RPMI8226 (cell line): ENCODE measurements at regions not wholly inside any gene's neighbourhood (a gene's known extent, or its start where the extent isn't known, plus 50 kb on each side); places are given as distances from the start of the nearest gene placed in this dataset.
"Not testable (repeated sequence)": the region's sequence is repeated elsewhere in the genome, so short reads cannot be mapped to it uniquely, and the experiment has no call there.

ENCODE experiments used
- DNase-seq: peaks from one replicate; pipeline ENCODE4 v3.0.0-alpha.2; 2015

GRCh38 chr6:96276305-96276704, 245.3 kb upstream of the UFL1 start:
- DNase-seq, result no peak

DNA sequence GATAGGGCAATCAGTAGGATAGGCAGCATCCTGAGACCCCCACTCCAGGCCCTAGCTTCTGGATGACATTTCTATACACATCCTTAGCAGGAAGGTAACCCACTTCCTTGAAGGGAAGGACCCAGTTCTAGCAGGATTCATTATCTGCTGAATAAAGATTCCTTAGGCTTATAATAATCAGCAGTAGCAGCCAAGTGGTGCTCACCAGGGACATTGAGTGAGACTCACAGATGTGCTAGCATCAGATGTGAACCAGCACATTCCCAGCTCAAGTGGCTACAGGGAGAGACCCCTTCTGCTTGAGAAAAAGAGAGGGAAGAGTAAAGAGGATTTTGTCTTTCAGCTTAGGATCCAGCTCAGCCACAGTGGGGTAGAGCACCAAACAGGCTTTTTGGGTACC, 244.8 kb upstream of the UFL1 start:
- no peak for DNase-seq

DNA sequence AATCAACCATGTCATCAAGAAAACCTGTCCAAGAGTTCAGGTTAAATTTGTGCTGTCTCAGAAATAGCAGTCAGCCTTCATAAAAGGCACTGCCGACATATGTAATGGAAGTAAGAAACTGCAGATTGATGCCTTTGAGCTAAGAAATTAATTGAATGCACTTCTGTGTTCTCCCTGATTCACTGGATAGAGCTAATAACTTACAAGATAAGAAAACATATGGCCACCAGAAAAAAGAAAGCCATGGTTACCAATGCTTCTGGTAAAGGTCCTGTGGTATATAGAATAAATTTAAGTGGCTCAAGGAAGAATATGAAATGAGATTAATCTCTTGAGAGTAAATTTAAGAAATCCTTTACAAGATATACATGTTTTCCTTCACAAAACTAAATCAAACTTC, 242.5 kb upstream of the UFL1 start:
- DNase-seq, result no peak

DNA sequence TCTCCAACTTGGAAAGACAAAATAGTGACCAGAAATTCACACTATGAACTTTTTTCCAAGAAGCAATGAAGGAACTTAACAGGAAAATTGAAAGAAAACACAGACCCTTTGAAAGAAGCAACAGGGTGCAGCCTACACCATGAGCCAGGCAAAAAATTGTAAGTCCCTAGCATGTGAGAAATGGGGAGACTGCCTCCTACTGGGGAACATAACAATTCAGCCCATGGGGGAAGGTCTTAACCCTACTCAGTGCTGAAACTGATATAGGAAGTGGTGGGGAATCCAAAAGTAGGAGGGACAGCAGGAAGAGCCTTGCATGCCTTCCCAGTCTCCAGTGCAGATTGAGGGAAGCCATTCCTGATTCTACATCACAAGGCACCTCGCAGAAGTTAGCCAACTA, 235.1 kb upstream of the UFL1 start:
- DNase-seq, result no peak

GRCh38 chr6:96299525-96299924, 222.1 kb upstream of the UFL1 start:
- DNase-seq, result no peak

- DNase-seq, result no peak
Observed at GRCh38 chr6:96301023-96301422, 220.6 kb upstream of the UFL1 start.

DNA sequence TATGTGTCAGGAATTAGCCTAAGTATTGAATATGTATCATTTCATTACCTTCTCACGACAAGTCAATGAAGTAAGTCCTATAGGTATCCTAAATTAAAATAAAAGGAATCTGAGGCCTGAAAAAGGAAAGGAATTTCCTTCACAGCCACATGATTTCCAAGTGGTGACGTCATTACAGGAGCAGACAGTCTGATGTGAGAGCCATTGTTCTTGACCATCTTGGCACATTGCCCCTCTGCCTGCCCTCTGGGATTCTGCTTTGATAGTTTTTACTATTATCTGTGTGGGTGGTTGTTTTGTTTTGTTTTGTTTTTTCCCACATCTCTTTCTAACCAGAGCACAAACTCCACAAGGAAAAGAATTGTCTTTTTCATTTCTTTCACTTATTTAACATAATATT, 219.8 kb upstream of the UFL1 start:
- DNase-seq, result no peak

DNA sequence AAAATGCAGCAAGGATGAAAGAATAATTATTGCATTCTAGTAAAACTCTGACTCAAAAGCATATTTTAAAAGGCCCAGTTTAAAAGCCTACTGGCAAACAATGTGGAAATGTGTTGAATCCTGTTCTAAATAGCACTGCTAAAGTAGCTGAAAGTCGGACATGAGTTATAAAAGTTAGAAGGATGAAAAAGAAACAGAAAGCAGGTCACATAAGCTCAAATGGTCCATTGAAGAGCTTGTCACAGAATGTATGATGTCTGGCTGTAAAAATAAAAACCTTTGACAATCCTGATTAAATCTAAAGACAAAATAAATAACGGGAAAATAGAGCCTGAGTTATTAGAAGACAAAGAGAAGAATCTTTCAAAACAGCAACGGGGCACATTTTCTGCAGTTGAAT, 218.6 kb upstream of the UFL1 start:
- DNase-seq, result no peak

DNA sequence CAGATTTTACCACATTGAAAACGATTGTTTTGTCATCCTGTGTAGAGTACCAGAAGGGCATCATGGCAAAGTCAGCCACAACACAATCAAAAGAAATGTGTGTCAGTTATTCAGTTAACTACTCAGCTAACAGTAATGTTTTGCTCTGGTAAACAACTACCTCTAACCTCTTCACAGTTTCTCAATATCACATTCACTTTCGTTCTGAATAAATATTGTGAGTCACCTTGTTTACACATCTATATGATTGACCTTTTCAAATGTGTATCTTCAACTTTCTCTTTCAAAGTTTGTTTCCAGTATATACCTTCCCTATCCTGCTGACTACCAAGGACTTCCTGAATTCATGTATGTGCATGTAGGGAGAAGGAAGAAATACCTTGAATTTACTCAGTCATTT, 216.6 kb upstream of the UFL1 start:
- no peak for DNase-seq

- DNase-seq, result no peak
Observed at GRCh38 chr6:96330884-96331283, 190.7 kb upstream of the UFL1 start.

DNA sequence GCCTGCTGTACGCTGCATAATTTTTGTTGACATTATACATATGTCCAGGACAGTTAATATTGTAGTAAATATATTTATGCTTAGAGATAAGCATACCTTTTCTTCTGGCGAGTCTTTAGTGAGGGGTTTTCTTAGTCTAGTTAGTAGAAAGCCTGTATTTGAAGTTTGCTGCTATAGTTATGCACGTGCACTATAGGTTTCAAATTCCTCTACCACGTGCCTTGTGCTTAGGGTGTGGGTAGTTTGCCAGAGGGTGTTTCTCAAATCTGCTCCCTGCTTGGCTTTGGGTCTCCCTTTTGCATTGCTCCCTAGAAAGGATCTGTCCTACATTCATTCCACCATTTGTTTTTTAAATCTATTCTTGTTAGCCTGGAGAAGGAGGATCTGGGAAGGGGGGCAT, 181.4 kb upstream of the UFL1 start:
- no peak for DNase-seq

DNA sequence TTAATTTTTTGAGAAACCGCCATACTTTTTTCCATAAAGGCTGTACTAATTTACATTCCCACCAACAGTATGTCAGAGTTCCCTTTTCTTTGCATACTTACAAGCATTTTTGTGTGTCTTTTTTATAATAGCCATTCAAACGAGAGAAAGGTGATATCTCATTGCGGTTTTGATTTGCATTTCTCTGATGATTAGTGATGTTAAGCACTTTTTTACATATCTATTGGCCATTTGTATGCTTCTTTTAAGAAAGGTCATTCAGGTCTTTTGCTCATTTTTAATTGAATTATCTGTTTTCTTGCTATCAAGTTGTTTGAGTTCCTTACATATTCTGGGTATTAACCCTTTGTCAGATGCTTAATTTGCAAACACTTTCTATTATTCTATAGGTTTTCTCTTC, 176.1 kb upstream of the UFL1 start:
- DNase-seq, result no peak

DNA sequence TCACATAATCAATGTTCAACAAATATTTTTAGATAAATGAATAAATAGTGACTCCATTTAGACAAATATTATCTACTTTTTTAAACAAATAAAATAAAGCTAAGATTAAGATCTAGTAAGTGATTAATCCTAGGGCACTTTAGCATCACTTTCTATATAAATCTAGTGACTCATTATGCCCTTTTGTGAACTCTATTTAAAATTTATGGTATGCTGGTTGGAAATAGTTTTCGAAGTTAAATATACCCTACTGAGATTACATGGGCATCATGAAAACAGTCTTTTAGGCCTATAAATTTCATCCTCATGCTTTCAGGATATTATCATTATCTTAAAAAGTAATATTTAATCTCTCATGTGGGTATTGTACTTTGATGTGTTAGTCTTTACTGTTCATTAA, 140.4 kb upstream of the UFL1 start:
- no peak for DNase-seq

- peak; percentile 61 for DNase-seq
Observed at GRCh38 chr6:96391776-96392360, 129.7 kb upstream of the UFL1 start.

DNA sequence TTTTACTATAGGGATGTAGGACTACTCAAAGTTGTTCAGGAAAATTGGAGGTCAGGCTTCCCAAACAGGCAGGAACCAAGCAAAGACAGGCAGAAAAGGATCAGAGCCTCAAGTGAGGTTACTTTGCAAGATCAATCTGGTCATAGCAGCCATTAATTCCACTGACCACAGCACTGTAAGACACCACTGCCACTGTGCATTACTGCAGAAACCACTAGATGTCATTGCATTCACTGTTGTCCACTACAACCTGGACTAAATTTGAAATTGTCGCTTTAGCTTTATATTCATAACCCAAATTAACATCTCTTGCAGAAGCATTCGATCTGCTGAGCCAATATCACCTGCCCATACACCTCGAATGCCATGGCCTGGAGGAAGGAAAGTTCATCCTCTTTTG, 126.9 kb upstream of the UFL1 start:
- peak; percentile 4 for DNase-seq

DNA sequence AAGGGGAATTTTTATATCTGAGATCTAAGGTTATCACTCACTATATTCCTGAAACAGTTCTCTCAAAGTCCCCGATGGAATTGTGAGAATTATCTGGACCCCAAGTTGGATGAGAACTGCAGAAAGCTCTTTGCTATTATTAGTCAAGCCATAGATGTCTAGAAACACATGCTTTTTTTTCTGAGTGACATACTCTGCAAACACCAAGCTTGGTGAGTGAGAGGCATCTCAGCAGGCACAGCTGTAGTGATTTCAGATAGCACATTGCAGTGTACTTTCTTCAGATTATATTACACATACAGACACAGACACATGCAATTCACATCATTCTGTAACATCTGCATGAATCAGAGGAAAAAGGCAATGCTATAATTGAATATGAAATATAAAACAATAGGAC, 111.1 kb upstream of the UFL1 start:
- no peak for DNase-seq

DNA sequence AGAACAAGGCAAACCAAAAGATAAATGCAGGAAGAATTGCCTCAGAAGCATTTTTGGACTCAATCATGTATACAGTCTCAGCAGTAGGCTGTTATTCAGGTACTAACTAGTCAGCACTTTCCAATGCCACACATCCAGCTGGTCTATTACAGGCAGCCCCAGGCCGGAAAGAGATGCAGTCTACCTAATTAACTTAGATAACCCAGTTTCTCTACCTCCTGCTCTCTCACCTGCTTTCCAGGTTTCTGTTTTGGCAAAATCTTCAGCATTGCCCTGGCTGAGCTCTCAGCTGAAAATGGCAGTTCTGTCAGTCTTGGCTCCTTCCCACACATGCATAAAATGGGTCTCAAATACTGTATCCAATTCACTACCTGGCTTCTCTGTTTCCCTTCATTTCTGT, 101.3 kb upstream of the UFL1 start:
- peak; percentile 84 for DNase-seq

DNA sequence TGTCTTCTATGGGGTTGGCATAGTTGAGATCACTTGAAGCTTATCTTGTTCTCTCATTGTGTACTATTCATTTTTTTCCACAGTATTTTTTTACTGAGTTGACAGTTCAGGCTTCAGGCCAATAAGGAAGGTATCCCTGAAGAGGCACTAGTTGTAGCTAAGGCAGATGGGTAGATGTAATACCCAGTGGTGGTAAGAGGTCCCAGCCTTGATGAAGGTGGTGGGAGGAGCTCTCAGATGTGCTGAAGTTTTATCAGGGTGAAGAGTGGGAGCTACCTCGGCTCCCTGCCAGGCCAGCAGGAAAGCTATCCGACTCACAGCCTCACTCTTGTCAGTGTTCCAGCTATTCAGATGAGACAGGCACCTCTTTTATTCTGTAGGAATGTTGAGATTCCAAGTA, 87.7 kb upstream of the UFL1 start:
- no peak for DNase-seq

DNA sequence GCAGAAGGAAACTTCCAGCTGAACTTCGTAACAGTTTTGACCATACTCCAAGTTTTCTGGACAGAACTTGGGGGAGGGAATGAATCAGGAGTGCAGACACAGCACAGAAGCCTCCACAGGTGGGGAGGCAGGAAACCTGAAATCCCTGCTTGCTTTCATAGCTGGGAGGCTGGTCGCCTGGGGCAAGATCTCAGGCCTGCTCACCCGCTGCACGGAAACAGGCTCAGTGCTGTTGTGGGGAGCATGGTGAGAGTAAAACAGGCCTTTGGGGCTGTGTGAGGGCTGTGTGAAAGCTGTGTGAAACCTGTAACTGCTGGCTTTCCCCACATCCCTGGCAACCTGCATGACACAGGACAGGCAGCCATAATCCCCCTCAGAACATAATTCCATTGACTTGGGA, 85.2 kb upstream of the UFL1 start:
- peak; percentile 31 for DNase-seq

- DNase-seq, result not testable (repeated sequence)
Observed at GRCh38 chr6:96437228-96437627, 84.4 kb upstream of the UFL1 start.

- no peak for DNase-seq
Observed at GRCh38 chr6:96450082-96450769, 71.4 kb upstream of the UFL1 start.

DNA sequence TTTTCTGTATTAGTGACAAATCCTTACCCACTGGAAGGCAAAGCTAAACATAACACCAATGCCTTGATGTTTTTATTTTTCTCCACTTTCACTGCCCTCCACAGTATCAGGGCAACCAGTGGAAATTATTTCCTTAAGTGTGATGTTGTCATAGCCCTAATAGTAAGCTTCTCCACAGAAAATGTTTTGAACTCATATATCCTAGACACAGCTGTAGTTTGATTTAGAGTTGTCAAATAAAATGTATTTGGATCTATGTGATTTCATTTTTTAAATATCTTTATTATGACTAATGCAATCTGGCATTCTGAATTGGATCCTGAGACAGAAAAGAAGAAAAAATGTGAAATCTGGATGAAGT, 70.9 kb upstream of the UFL1 start:
- no peak for DNase-seq

GRCh38 chr6:96458771-96459170, 62.8 kb upstream of the UFL1 start:
- no peak for DNase-seq

DNA sequence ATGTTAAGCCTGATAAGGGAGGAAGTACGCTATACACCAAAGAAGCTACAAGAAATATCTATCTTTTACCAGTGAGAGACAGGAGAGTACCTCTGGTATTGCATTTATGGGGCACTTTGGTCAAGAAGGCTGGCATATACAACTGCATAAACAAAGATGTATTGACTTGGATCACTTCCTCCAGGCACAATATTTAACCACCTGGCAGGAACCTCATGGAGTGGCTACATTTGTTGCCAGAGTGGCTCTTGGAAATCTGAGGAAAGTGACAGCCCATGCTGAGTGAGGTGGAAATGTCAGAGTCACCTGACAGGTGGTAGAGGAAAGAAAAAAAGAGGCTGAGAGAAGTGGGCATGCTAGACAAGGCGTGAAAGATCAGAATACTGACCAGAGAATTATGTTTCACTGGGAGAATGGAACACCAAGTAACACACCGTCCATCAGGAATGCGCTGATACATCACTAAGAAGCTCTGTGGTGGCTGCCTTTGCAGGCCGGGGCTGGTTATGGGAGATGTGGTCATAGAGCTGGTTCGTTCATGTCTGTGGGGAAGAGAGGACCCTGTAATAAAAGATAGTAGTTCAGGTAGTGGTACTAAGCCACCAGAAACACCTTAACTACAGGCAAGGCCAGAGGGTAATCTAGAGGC, 61.4 kb upstream of the UFL1 start:
- DNase-seq, result no peak
